GM12874 (cell line): ENCODE measurements at regions not wholly inside any gene's neighbourhood (a gene's known extent, or its start where the extent isn't known, plus 50 kb on each side); places are given as distances from the start of the nearest gene placed in this dataset.

ENCODE experiments used
- TF ChIP-seq, protein P1 (sequence below): IDR thresholded peaks from 2 replicates; pipeline ENCODE4 v1.5.1; 2011; ENCODE audit warnings: low read depth, mild to moderate bottlenecking, control low read depth, low read length, moderate library complexity; ENCODE audit not compliant: insufficient read depth

GRCh38 chr4:171025776-171026175 is 787.4 kb upstream of the GALNTL6 start:
- TF ChIP-seq, protein P1, sequence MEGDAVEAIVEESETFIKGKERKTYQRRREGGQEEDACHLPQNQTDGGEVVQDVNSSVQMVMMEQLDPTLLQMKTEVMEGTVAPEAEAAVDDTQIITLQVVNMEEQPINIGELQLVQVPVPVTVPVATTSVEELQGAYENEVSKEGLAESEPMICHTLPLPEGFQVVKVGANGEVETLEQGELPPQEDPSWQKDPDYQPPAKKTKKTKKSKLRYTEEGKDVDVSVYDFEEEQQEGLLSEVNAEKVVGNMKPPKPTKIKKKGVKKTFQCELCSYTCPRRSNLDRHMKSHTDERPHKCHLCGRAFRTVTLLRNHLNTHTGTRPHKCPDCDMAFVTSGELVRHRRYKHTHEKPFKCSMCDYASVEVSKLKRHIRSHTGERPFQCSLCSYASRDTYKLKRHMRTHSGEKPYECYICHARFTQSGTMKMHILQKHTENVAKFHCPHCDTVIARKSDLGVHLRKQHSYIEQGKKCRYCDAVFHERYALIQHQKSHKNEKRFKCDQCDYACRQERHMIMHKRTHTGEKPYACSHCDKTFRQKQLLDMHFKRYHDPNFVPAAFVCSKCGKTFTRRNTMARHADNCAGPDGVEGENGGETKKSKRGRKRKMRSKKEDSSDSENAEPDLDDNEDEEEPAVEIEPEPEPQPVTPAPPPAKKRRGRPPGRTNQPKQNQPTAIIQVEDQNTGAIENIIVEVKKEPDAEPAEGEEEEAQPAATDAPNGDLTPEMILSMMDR: no peak

DNA sequence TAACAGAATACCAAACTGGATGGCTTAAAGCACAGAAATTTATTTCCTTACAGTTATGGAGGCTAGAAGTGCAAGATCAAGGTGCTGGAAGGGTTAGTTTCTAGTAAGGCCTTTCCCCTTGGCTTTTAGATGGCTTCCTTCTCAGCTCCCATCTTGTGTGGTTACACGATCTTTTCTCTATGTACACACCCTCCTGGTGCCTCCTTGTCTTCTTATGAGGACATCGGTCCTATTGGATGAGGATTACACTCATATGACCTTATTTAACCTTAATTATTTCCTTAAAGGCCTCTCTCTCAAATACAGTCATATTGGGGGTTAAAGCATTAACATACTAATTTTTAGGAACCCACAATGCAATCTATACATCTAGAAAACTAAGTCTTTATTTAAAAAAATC is 787.9 kb upstream of the GALNTL6 start:
- TF ChIP-seq, protein P1: no peak

- TF ChIP-seq, protein P1: no peak
Measured at GRCh38 chr4:171024720-171025303, 788.4 kb upstream of the GALNTL6 start.

DNA sequence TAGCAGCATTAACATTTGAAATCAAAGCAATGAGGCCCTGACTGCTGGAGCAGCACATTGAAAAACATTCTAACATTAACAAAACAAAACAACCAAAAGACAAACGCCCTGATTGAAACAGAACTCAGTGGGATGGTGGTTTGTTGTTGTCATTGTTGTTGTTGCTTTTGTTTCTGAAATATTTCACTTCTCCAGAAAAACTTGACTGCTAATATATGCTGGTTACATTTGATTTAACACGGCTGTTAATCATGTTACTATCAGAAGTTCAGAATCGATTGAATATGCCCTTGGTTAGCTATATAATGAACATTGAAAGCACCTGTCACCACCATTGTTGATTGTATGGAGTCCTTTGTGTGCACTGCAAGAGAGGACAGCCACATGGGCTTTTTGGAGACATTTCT is 790.4 kb upstream of the GALNTL6 start:
- TF ChIP-seq, protein P1: no peak

DNA sequence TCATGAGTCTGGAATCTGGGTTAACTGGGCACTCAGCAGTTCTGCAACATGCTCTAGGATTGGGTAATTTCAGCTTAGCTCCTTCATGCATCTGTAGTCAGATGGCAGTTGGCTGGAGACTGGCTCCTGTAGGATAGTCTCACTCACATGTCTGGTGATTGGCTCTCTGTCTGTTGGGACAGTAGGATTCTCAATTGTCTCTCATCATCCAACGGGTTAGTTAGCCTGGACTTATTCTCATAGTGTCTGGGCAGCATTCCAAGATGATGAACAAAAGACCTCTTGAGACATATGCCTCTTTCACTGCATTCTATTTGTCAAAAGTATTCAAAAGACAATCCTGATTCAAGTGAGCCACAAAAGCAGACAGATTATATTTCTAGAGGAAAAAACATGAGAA is 795.6 kb upstream of the GALNTL6 start:
- TF ChIP-seq, protein P1: no peak

DNA sequence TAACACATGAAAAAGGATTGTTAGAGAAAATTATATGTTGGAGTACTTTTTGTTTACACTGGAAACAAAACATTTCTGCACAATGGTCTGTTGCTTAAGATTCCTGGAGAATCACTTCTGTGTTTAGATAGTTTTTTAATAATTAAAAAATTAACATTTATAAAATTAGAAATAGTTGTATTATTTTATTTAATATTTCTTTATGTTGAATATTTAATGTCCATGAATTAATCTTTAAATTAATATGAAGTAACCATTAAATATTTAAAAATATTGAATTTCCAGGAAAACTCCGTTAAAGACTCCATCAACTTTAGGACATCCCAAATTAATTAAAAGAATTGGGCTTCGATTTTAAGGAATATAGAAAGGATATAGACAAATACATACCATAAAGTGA is 797.1 kb upstream of the GALNTL6 start:
- TF ChIP-seq, protein P1: no peak

- TF ChIP-seq, protein P1: no peak
Measured at GRCh38 chr4:171015441-171015840, 797.8 kb upstream of the GALNTL6 start.
